ENCODE measurements at regions not wholly inside any gene's neighbourhood (a gene's known extent, or its start where the extent isn't known, plus 50 kb on each side); places are given as distances from the start of the nearest gene placed in this dataset.

DNA sequence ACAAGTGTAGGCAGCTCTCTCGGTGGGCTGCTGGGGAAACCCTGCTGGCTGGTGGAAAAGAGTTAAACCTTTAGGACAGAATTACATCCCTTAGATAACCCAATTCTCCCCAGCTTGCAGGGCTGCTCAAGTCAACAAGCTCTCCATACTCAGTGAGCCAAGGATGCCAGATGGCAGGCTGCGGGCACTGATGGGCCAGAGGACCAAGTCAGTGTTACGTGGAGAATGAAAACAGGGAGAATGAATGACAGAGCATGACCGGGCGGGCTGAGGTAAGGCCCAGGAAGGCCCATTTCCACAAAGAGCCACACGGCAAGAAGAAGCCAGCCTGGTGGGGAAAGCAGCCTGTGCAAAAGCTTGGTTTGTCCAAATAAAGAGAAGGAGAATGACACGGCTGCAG lies 58.7 kb upstream of the CD93 start:
- H3K27ac ChIP-seq (ENCODE audit: low read depth, low read length): peak overlapping the region; percentile 37
- no peak overlapping the region for H3K4me3 ChIP-seq (ENCODE audit: insufficient read depth, low read depth, low read length)
- H4K20me1 ChIP-seq (ENCODE audit: insufficient read depth, low read length): no peaks in the 10 kb centered on the region
- peak overlapping the region; percentile 38 for H3K9ac ChIP-seq (ENCODE audit: low read length)
- no peaks in the 10 kb centered on the region for H3K36me3 ChIP-seq (ENCODE audit: insufficient read depth, low read length)
- H3K27ac Mint-ChIP-seq (ENCODE audit: unreplicated experiment): no peak overlapping the region
- H3K27me3 Mint-ChIP-seq (ENCODE audit: low read depth, unreplicated experiment): no peaks in the 10 kb centered on the region
- FAIRE-seq (no peak), DNase-seq (ENCODE audit: low read depth) (no peak)
- no peaks in the 10 kb centered on the region for H3K36me3 Mint-ChIP-seq (ENCODE audit: low read depth, unreplicated experiment)
- no peaks in the 10 kb centered on the region for H3K27me3 ChIP-seq (ENCODE audit: insufficient read depth, low read length)
- H3K9me3 Mint-ChIP-seq (ENCODE audit: unreplicated experiment): no peaks in the 10 kb centered on the region
- peaks cover 31% of the 10 kb centered on the region for H3K4me1 Mint-ChIP-seq (ENCODE audit: low read depth, unreplicated experiment)
- peak overlapping the region; percentile 52 for H3K4me2 ChIP-seq (ENCODE audit: low read length)
- no peaks in the 10 kb centered on the region for H3K79me2 ChIP-seq (ENCODE audit: insufficient read depth, low read length)
- H3K4me3 Mint-ChIP-seq (ENCODE audit: unreplicated experiment): no peak overlapping the region
- peak overlapping the region; percentile 2 for H2AFZ ChIP-seq (ENCODE audit: low read depth, low read length)
- no peaks in the 10 kb centered on the region for H3K9me3 ChIP-seq (ENCODE audit: insufficient read depth, low read depth, low read length)
- peaks cover 73% of the 10 kb centered on the region for H3K4me1 ChIP-seq (ENCODE audit: insufficient read depth, low read length)
- TF ChIP-seq, protein P1, sequence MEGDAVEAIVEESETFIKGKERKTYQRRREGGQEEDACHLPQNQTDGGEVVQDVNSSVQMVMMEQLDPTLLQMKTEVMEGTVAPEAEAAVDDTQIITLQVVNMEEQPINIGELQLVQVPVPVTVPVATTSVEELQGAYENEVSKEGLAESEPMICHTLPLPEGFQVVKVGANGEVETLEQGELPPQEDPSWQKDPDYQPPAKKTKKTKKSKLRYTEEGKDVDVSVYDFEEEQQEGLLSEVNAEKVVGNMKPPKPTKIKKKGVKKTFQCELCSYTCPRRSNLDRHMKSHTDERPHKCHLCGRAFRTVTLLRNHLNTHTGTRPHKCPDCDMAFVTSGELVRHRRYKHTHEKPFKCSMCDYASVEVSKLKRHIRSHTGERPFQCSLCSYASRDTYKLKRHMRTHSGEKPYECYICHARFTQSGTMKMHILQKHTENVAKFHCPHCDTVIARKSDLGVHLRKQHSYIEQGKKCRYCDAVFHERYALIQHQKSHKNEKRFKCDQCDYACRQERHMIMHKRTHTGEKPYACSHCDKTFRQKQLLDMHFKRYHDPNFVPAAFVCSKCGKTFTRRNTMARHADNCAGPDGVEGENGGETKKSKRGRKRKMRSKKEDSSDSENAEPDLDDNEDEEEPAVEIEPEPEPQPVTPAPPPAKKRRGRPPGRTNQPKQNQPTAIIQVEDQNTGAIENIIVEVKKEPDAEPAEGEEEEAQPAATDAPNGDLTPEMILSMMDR (IDR thresholded peaks at IDR 0.05; ENCODE audit: insufficient read depth, low read depth, low read length): no peak
- TF ChIP-seq EZH2 (IDR thresholded peaks at IDR 0.05; ENCODE audit: insufficient read depth, low read length): no peak

DNA sequence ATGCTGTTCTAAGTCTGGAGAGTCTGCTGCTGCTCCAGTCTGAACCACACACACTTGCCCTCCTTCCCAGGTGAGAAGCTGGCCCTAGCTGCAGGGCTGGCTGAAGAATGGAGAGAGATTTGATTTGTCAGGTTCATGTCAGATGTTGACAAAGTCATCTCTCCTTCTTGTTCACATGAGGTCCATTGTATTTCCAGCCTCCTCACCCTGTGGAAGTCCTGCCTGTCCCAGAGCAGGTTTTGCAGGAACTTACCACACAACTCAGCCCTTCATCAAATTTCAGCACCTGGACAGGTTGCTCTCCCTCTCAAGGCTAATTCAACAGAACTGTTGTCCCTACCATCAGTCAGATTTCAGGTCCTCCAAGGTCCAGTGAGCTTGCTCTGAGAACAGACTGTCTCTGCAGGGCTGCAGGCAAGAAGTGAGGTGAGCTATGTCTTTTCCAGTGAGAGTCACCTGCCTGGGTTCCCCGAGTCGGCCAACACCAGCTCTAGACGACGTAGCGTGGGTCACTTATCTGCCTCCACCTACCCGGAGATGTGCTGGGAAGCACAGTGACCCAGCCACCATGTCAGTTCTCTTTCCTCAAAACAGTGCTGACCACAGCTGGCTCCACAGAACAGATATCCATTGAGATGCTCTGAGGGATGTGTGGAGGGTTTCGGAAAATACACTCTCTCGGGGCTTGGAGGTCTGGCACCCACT lies 58.0 kb upstream of the CD93 start:
- no peak overlapping the region for H3K4me2 ChIP-seq (ENCODE audit: low read length)
- H3K4me1 Mint-ChIP-seq (ENCODE audit: low read depth, unreplicated experiment): peaks cover 35% of the 10 kb centered on the region

DNA sequence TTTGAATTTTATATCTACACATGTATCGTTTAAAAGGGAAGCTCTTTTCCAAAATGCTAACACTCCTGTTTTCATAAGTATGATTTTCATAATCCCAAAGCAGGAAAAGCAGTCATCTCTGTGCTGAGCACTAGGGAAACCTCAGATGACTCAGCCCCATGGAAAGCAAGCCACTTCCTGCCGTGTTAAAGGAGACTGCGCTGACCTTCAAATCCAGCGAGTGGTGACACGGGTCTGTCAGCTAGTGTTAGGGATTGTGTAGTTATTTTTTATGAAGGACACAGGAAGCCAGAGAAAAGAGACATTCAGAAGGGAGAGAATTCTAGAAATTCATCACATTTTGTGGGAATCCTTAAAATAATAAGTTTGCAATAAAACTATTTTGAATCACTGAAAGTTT lies 57.0 kb upstream of the CD93 start:
- no peaks in the 10 kb centered on the region for H3K79me2 ChIP-seq (ENCODE audit: insufficient read depth, low read length)
- Mint-ChIP-seq H3K27me3 (ENCODE audit: low read depth, unreplicated experiment) (no peaks in the 10 kb centered on the region), H3K4me1 (ENCODE audit: low read depth, unreplicated experiment) (peaks cover 35% of the 10 kb centered on the region), H3K4me3 (ENCODE audit: unreplicated experiment) (no peak overlapping the region), H3K27ac (ENCODE audit: unreplicated experiment) (peak overlapping the region; percentile 37), H3K9me3 (ENCODE audit: unreplicated experiment) (no peaks in the 10 kb centered on the region), H3K36me3 (ENCODE audit: low read depth, unreplicated experiment) (no peaks in the 10 kb centered on the region)
- peaks cover 64% of the 10 kb centered on the region for H3K4me1 ChIP-seq (ENCODE audit: insufficient read depth, low read length)
- peak overlapping the region; percentile 75 for H3K4me2 ChIP-seq (ENCODE audit: low read length)
- no peaks in the 10 kb centered on the region for H4K20me1 ChIP-seq (ENCODE audit: insufficient read depth, low read length)
- no peak overlapping the region for H3K4me3 ChIP-seq (ENCODE audit: insufficient read depth, low read depth, low read length)
- TF ChIP-seq, protein P1 (IDR thresholded peaks at IDR 0.05; ENCODE audit: insufficient read depth, low read depth, low read length): no peak
- no peak for TF ChIP-seq EZH2 (IDR thresholded peaks at IDR 0.05; ENCODE audit: insufficient read depth, low read length)
- H2AFZ ChIP-seq (ENCODE audit: low read depth, low read length): no peak overlapping the region
- no peaks in the 10 kb centered on the region for H3K36me3 ChIP-seq (ENCODE audit: insufficient read depth, low read length)
- FAIRE-seq (no peak), DNase-seq (ENCODE audit: low read depth) (peak; percentile 79)
- H3K27me3 ChIP-seq (ENCODE audit: insufficient read depth, low read length): no peaks in the 10 kb centered on the region
- no peaks in the 10 kb centered on the region for H3K9me3 ChIP-seq (ENCODE audit: insufficient read depth, low read depth, low read length)
- H3K9ac ChIP-seq (ENCODE audit: low read length): peak overlapping the region; percentile 47
- H3K27ac ChIP-seq (ENCODE audit: low read depth, low read length): peak overlapping the region; percentile 71

More for the DNA sequence above, 58.0 kb upstream of the CD93 start:
- H3K9ac ChIP-seq (ENCODE audit: low read length): no peak overlapping the region
- H3K9me3 ChIP-seq (ENCODE audit: insufficient read depth, low read depth, low read length): no peaks in the 10 kb centered on the region
- no peak overlapping the region for H3K27ac Mint-ChIP-seq (ENCODE audit: unreplicated experiment)
- H3K36me3 ChIP-seq (ENCODE audit: insufficient read depth, low read length): no peaks in the 10 kb centered on the region
- no peak for DNase-seq (ENCODE audit: low read depth)
- no peak for FAIRE-seq
- H3K4me1 ChIP-seq (ENCODE audit: insufficient read depth, low read length): peaks cover 73% of the 10 kb centered on the region
- H3K27me3 Mint-ChIP-seq (ENCODE audit: low read depth, unreplicated experiment): no peaks in the 10 kb centered on the region
- H4K20me1 ChIP-seq (ENCODE audit: insufficient read depth, low read length): no peaks in the 10 kb centered on the region
- no peak overlapping the region for H2AFZ ChIP-seq (ENCODE audit: low read depth, low read length)
- H3K36me3 Mint-ChIP-seq (ENCODE audit: low read depth, unreplicated experiment): no peaks in the 10 kb centered on the region
- H3K27me3 ChIP-seq (ENCODE audit: insufficient read depth, low read length): no peaks in the 10 kb centered on the region
- H3K9me3 Mint-ChIP-seq (ENCODE audit: unreplicated experiment): no peaks in the 10 kb centered on the region
- H3K27ac ChIP-seq (ENCODE audit: low read depth, low read length): no peak overlapping the region
- TF ChIP-seq EZH2 (IDR thresholded peaks at IDR 0.05; ENCODE audit: insufficient read depth, low read length): no peak
- H3K79me2 ChIP-seq (ENCODE audit: insufficient read depth, low read length): no peaks in the 10 kb centered on the region
- H3K4me3 Mint-ChIP-seq (ENCODE audit: unreplicated experiment): no peak overlapping the region
- H3K4me3 ChIP-seq (ENCODE audit: insufficient read depth, low read depth, low read length): no peak overlapping the region
